Stomach (tissue), 4 donors: ENCODE measurements at regions not wholly inside any gene's neighbourhood (a gene's known extent, or its start where the extent isn't known, plus 50 kb on each side); places are given as distances from the start of the nearest gene placed in this dataset.

ENCODE experiments used
- POLR2A ChIP-seq, 4 donors: fragments of 450-650 bp; IDR thresholded peaks; one replicate each; pipeline ENCODE4 v1.6.1; 2016; ENCODE audit warnings: antibody characterized with exemption in 4 of 4, control low read depth in 2 of 4, mild to moderate bottlenecking in 1 of 4, moderate library complexity in 1 of 4
- POLR2AphosphoS5 ChIP-seq, 3 donors: sonication (generic); formaldehyde crosslinking; IDR thresholded peaks; one replicate each; pipeline ENCODE4 v1.6.1; 2016; ENCODE audit warnings: antibody characterized with exemption in 3 of 3
- TF ChIP-seq, protein P1 (sequence below), 7 experiments: fragments of 450-650 bp in 4 of 7; fragments of 200-600 bp in 3 of 7; sonication (generic) in 3 of 7; IDR thresholded peaks; one replicate each; pipeline ENCODE4 v1.5.1; 2016 to 2019; ENCODE audit warnings: antibody characterized with exemption in 7 of 7, control low read depth in 2 of 7, mild to moderate bottlenecking in 1 of 7

DNA sequence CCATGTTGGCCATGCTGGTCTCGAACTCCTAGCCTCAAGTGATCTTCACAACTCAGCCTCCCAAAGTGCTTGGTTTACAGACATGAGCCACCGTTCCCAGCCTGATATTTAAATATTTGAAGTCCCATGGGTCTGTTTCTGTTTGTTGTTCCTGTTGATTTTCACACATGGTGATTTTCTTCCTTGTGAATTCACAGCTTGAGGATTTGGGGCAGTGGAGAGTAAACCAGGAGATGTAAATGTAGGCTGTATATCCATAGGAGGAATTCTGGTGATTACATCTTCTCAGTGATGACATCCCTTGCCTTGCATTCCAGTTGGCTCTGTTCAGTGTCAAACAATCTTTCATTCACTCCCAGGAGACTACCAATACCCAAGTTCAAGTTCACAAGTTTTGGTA is 471.9 kb downstream of the KCTD12 start:
- TF ChIP-seq, protein P1, sequence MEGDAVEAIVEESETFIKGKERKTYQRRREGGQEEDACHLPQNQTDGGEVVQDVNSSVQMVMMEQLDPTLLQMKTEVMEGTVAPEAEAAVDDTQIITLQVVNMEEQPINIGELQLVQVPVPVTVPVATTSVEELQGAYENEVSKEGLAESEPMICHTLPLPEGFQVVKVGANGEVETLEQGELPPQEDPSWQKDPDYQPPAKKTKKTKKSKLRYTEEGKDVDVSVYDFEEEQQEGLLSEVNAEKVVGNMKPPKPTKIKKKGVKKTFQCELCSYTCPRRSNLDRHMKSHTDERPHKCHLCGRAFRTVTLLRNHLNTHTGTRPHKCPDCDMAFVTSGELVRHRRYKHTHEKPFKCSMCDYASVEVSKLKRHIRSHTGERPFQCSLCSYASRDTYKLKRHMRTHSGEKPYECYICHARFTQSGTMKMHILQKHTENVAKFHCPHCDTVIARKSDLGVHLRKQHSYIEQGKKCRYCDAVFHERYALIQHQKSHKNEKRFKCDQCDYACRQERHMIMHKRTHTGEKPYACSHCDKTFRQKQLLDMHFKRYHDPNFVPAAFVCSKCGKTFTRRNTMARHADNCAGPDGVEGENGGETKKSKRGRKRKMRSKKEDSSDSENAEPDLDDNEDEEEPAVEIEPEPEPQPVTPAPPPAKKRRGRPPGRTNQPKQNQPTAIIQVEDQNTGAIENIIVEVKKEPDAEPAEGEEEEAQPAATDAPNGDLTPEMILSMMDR (IDR thresholded peaks at IDR 0.05) = no peak
- TF ChIP-seq POLR2AphosphoS5 (IDR thresholded peaks at IDR 0.05) (no peak), POLR2A (IDR thresholded peaks at IDR 0.05) (no peak)
